ENCODE measurements at regions not wholly inside any gene's neighbourhood (a gene's known extent, or its start where the extent isn't known, plus 50 kb on each side); places are given as distances from the start of the nearest gene placed in this dataset.

- no peak for DNase-seq (ENCODE audit: low spot score)
Observed at GRCh38 chr11:109350091-109350490, 71.9 kb upstream of the C11orf87 start.

- no peak for DNase-seq (ENCODE audit: low spot score)
Observed at GRCh38 chr11:109362059-109362458, 59.9 kb upstream of the C11orf87 start.

- DNase-seq (ENCODE audit: low spot score) = no peak
Observed at GRCh38 chr11:109363682-109364081, 58.3 kb upstream of the C11orf87 start.

- no peak for DNase-seq (ENCODE audit: low spot score)
Observed at GRCh38 chr11:109364851-109365250, 57.1 kb upstream of the C11orf87 start.

- DNase-seq (ENCODE audit: low spot score) = no peak
Observed at GRCh38 chr11:109371444-109372176, 50.4 kb upstream of the C11orf87 start.

Data from H4 (cell line).